WI38 (cell line): ENCODE measurements at regions not wholly inside any gene's neighbourhood (a gene's known extent, or its start where the extent isn't known, plus 50 kb on each side); places are given as distances from the start of the nearest gene placed in this dataset.

ENCODE experiments used
- H3K4me3 ChIP-seq: 2 replicates; pipeline ENCODE4 v1.5.1; 2011; ENCODE audit warnings: low read depth, mild to moderate bottlenecking, control low read depth, low read length
- CTCF ChIP-seq: IDR thresholded peaks from 2 replicates; pipeline ENCODE4 v1.5.1; 2012; ENCODE audit warnings: low read depth, mild to moderate bottlenecking, control low read depth, low read length

GRCh38 chr5:125776656-125777139 is 646.5 kb upstream of the GRAMD2B start:
- H3K4me3 ChIP-seq: no peak overlapping the region
- no peak for TF ChIP-seq CTCF

GRCh38 chr5:125778791-125779190 is 644.4 kb upstream of the GRAMD2B start:
- TF ChIP-seq CTCF: no peak
- no peak overlapping the region for H3K4me3 ChIP-seq

GRCh38 chr5:125785407-125785806 is 637.8 kb upstream of the GRAMD2B start:
- no peak for TF ChIP-seq CTCF
- H3K4me3 ChIP-seq: no peak overlapping the region

- no peak overlapping the region for H3K4me3 ChIP-seq
- TF ChIP-seq CTCF: no peak
Measured at GRCh38 chr5:125786021-125786420, 637.2 kb upstream of the GRAMD2B start.

- H3K4me3 ChIP-seq: no peak overlapping the region
- no peak for TF ChIP-seq CTCF
Measured at GRCh38 chr5:125793470-125793869, 629.7 kb upstream of the GRAMD2B start.

- no peak for TF ChIP-seq CTCF
- H3K4me3 ChIP-seq: no peak overlapping the region
Measured at GRCh38 chr5:125794922-125795321, 628.3 kb upstream of the GRAMD2B start.

DNA sequence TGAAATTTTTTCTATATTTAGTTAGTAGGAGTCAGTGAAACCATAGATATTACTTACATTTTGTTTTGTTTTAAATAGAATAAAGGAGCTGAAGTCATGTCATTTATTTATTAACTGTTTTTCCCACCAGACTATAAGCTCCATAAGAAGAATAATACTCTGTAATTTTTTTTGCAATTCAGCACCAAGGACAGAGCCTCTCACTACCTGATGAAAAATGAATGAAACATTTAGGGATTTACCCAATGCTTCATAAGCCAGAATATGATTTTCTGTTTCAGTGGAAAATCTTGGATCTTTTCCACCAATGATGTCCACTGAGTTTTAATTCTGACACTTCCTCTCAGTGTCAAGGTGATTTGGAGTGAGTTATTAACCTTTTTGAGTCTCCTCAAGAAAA is 624.9 kb upstream of the GRAMD2B start:
- TF ChIP-seq CTCF: no peak

More for the DNA sequence above, 624.9 kb upstream of the GRAMD2B start:
- H3K4me3 ChIP-seq: no peak overlapping the region
